ENCODE measurements at regions not wholly inside any gene's neighbourhood (a gene's known extent, or its start where the extent isn't known, plus 50 kb on each side); places are given as distances from the start of the nearest gene placed in this dataset.

GRCh38 chr2:6783238-6783614, 82.5 kb downstream of the CMPK2 start:
- no peak for TF ChIP-seq KDM1A (IDR thresholded peaks at IDR 0.05; ENCODE audit: borderline replicate concordance, low read length)
- TF ChIP-seq CTCF (IDR thresholded peaks at IDR 0.05; ENCODE audit: control extremely low read depth in 1 of 3, insufficient read depth in 1 of 3, low read depth in 1 of 3, low read length in 3 of 3): no peak
- no peak for TF ChIP-seq SIX5 (IDR thresholded peaks at IDR 0.05; ENCODE audit: low read depth, low read length)
- TF ChIP-seq BCL11A (IDR thresholded peaks at IDR 0.05; ENCODE audit: low read depth in 2 of 2, low read length in 2 of 2): no peak
- TF ChIP-seq SAP30 (IDR thresholded peaks at IDR 0.05; ENCODE audit: insufficient read depth, insufficient replicate concordance, low read length): no peak

Measured in H1 (cell line).